ENCODE measurements at regions not wholly inside any gene's neighbourhood (a gene's known extent, or its start where the extent isn't known, plus 50 kb on each side); places are given as distances from the start of the nearest gene placed in this dataset.

DNA sequence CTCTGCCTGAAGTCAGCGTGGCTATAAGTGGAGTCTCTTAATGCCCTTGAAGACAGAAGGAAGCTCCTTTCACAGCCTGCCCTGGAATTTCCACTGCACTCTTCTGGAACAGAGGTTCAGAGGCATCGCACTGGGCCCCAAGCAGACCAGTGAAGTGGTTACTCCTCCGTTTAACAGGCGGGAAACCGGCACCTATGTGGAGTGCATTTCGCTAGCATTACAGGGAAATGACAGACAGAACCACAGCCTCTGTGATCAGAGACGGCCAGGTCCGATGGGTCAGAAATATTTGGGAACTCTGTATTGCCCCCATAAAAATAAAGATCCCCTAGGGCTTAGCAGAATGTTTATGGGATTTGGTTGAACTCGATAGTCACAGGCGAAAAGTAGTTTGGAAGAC lies 406.9 kb upstream of the PRKCQ start (continued):
- TF ChIP-seq, protein P1, sequence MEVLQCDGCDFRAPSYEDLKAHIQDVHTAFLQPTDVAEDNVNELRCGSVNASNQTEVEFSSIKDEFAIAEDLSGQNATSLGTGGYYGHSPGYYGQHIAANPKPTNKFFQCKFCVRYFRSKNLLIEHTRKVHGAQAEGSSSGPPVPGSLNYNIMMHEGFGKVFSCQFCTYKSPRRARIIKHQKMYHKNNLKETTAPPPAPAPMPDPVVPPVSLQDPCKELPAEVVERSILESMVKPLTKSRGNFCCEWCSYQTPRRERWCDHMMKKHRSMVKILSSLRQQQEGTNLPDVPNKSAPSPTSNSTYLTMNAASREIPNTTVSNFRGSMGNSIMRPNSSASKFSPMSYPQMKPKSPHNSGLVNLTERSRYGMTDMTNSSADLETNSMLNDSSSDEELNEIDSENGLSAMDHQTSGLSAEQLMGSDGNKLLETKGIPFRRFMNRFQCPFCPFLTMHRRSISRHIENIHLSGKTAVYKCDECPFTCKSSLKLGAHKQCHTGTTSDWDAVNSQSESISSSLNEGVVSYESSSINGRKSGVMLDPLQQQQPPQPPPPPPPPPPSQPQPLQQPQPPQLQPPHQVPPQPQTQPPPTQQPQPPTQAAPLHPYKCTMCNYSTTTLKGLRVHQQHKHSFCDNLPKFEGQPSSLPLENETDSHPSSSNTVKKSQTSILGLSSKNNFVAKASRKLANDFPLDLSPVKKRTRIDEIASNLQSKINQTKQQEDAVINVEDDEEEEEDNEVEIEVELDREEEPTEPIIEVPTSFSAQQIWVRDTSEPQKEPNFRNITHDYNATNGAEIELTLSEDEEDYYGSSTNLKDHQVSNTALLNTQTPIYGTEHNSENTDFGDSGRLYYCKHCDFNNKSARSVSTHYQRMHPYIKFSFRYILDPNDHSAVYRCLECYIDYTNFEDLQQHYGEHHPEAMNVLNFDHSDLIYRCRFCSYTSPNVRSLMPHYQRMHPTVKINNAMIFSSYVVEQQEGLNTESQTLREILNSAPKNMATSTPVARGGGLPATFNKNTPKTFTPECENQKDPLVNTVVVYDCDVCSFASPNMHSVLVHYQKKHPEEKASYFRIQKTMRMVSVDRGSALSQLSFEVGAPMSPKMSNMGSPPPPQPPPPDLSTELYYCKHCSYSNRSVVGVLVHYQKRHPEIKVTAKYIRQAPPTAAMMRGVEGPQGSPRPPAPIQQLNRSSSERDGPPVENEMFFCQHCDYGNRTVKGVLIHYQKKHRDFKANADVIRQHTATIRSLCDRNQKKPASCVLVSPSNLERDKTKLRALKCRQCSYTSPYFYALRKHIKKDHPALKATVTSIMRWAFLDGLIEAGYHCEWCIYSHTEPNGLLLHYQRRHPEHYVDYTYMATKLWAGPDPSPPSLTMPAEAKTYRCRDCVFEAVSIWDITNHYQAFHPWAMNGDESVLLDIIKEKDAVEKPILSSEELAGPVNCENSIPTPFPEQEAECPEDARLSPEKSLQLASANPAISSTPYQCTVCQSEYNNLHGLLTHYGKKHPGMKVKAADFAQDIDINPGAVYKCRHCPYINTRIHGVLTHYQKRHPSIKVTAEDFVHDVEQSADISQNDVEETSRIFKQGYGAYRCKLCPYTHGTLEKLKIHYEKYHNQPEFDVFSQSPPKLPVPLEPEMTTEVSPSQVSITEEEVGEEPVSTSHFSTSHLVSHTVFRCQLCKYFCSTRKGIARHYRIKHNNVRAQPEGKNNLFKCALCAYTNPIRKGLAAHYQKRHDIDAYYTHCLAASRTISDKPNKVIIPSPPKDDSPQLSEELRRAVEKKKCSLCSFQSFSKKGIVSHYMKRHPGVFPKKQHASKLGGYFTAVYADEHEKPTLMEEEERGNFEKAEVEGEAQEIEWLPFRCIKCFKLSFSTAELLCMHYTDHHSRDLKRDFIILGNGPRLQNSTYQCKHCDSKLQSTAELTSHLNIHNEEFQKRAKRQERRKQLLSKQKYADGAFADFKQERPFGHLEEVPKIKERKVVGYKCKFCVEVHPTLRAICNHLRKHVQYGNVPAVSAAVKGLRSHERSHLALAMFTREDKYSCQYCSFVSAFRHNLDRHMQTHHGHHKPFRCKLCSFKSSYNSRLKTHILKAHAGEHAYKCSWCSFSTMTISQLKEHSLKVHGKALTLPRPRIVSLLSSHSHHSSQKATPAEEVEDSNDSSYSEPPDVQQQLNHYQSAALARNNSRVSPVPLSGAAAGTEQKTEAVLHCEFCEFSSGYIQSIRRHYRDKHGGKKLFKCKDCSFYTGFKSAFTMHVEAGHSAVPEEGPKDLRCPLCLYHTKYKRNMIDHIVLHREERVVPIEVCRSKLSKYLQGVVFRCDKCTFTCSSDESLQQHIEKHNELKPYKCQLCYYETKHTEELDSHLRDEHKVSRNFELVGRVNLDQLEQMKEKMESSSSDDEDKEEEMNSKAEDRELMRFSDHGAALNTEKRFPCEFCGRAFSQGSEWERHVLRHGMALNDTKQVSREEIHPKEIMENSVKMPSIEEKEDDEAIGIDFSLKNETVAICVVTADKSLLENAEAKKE (CRISPR knock-in tag; IDR thresholded peaks at IDR 0.05) = no peak
- TF ChIP-seq JUNB (IDR thresholded peaks at IDR 0.05; ENCODE audit: unreplicated experiment) (no peak), EZH2phosphoT487 (IDR thresholded peaks at IDR 0.05; ENCODE audit: unreplicated experiment) (no peak), NANOG (IDR thresholded peaks at IDR 0.05; ENCODE audit: borderline replicate concordance) (no peak), POLR2AphosphoS5 (IDR thresholded peaks at IDR 0.05; ENCODE audit: low read depth) (no peak), ZNF331 (CRISPR knock-in tag; IDR thresholded peaks at IDR 0.05; ENCODE audit: low read depth) (no peak), EZH2 (IDR thresholded peaks at IDR 0.05; ENCODE audit: low read depth, unreplicated experiment) (no peak)
- TF ChIP-seq, protein P2, sequence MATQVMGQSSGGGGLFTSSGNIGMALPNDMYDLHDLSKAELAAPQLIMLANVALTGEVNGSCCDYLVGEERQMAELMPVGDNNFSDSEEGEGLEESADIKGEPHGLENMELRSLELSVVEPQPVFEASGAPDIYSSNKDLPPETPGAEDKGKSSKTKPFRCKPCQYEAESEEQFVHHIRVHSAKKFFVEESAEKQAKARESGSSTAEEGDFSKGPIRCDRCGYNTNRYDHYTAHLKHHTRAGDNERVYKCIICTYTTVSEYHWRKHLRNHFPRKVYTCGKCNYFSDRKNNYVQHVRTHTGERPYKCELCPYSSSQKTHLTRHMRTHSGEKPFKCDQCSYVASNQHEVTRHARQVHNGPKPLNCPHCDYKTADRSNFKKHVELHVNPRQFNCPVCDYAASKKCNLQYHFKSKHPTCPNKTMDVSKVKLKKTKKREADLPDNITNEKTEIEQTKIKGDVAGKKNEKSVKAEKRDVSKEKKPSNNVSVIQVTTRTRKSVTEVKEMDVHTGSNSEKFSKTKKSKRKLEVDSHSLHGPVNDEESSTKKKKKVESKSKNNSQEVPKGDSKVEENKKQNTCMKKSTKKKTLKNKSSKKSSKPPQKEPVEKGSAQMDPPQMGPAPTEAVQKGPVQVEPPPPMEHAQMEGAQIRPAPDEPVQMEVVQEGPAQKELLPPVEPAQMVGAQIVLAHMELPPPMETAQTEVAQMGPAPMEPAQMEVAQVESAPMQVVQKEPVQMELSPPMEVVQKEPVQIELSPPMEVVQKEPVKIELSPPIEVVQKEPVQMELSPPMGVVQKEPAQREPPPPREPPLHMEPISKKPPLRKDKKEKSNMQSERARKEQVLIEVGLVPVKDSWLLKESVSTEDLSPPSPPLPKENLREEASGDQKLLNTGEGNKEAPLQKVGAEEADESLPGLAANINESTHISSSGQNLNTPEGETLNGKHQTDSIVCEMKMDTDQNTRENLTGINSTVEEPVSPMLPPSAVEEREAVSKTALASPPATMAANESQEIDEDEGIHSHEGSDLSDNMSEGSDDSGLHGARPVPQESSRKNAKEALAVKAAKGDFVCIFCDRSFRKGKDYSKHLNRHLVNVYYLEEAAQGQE (IDR thresholded peaks at IDR 0.05; ENCODE audit: unreplicated experiment) = no peak
- TF ChIP-seq, protein P3, sequence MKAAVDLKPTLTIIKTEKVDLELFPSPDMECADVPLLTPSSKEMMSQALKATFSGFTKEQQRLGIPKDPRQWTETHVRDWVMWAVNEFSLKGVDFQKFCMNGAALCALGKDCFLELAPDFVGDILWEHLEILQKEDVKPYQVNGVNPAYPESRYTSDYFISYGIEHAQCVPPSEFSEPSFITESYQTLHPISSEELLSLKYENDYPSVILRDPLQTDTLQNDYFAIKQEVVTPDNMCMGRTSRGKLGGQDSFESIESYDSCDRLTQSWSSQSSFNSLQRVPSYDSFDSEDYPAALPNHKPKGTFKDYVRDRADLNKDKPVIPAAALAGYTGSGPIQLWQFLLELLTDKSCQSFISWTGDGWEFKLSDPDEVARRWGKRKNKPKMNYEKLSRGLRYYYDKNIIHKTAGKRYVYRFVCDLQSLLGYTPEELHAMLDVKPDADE (IDR thresholded peaks at IDR 0.05) = no peak
